ENCODE measurements at regions not wholly inside any gene's neighbourhood (a gene's known extent, or its start where the extent isn't known, plus 50 kb on each side); places are given as distances from the start of the nearest gene placed in this dataset.
A peak's percentile ranks its signal among the peaks of the same experiment; 100 is the strongest.
"Not testable (repeated sequence)": the region's sequence is repeated elsewhere in the genome, so short reads cannot be mapped to it uniquely, and the experiment has no call there.

DNA sequence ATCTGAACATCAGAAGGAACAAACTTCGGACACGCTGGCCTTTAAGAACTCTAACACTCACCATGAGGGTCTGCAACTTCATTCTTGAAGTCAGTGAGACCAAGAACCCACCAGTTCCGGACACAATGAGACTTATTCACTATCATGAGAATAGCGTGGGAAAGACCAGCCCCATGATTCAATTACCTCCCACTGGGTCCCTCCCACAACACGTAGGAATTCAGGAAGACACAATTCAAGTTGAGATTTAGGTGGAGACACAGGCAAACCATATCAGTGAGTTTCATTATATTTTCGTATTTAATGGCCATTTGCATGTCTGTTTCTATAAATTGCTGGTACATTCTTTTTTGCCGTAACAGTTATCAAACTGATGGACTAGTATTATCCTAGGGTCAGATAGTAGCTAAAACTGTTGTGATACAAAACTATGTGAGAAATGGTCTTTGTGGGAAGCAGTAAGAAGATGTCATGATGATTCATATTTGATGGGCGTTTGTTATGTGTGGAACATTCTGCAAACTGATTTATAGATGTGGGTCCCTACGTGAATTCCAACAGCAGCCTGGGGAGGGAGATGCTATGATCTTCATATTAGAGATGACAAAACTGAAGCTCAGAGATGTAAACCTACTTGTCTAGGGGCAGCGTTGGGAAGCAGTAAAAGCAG, 282.4 kb upstream of the TMEM132C start:
- no peak for DNase-seq

DNA sequence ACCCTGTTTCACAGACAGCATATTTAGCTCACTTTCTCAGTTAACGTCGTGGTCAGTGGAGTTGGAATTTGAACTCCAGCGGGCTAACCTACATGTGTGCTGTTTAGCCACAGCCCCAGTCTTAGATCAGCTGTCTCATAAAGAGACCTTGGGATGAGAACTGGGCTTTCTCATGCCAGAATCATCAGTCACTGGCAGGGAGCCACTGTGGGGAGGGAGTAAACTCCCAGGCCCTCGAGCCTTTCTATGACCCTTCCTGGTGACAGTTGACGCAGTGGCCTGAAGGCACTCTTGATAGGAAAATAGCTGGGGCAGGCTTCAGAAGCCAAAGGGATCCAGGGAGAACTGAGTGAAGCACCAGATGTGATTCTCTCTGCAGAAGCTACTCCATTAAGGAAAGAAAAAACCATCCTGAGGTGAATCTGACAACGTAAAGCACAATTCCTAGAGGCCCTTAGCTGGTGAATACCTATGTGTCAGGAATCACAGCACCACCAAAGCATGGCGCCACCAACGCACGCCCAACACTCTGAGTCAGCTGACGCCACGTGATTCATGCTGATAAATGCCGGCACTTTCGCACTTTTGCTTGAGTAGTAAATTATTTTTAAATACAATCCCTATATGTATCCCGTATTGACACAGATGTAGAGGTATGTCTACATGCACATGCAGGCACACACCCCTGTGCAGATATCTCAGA, 279.6 kb upstream of the TMEM132C start:
- no peak for DNase-seq

DNA sequence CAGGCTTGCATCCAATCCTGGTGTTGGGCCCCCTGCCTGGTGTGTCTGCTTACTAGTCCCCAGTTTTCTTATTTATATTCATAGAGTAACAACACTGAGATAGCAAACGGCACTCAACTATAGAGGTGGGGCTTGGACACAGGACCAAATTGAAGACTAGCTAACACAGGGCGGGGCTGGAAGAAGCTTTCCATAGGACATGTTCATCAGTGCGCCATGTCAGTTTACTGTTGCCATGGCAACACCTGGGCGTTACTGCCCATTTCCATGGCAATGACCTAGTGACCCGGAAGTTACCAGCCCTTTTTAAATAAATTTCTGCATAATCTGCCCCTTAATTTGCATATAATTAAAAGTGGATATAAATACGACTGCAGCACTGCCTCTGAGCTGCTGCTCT, 275.5 kb upstream of the TMEM132C start:
- no peak for DNase-seq

DNA sequence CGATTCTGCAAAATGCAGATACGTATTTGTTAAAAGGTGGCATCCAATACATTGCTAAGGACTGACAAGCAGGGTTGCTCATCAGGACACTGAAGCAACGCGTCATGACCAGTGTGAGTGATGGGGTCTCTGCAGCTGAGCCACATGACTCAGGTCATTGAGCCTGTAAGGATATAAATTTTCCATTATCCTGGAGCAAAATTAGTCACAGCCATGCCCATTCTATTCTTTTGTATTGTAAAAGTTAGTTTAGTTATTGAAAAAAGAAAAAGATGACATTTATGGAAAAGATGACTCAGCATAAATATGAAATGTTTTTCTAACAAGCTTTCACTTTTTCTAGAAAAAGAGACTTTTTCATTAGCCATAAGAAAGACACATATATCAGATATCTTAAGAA, 268.0 kb upstream of the TMEM132C start:
- DNase-seq, result no peak

DNA sequence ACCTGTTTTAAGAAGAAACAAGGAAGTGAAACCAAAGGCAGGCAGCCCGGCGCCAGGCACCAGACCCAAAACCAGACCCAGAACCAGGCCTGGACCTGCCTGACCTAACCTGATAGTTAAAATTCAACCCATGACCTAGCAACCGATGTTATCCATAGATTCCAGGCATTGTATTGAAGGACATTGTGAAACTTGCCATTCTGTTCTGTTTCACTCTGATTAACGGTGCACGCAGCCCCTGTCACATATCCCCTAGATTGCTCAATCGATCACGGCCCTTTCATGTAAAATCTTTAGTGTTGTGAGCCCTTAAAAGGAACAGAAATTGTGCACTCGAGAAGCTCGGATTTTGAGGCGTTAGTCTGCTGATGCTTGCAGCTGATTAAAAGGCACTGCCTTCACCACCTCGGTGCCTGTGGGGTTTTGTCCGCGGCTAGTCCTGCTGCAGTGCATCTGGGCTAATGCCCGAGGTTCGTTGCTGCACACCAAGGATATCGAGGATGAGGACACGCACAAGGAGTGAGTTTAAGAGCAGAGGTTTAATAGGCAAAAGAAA, 262.5 kb upstream of the TMEM132C start:
- no peak for DNase-seq

DNA sequence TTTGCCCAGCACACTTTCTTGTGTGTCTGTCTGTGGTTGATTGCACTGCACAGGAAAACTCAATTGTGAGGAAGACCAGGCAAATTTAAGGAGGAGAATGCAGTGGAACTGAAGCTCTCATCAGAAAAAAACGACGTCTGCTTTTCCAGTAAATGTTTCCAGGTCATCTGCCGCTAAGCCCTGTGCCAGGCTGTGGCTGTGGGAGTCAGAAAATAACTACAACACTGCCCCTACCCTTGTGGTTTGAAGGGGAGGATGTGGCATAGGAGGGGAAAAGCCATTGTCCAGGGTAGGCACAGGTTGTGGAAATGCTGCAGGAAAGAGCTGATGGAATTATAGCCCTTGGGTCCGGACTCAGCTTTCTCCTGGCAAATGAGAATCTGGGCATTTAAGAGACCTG, 259.7 kb upstream of the TMEM132C start:
- DNase-seq, result no peak

DNA sequence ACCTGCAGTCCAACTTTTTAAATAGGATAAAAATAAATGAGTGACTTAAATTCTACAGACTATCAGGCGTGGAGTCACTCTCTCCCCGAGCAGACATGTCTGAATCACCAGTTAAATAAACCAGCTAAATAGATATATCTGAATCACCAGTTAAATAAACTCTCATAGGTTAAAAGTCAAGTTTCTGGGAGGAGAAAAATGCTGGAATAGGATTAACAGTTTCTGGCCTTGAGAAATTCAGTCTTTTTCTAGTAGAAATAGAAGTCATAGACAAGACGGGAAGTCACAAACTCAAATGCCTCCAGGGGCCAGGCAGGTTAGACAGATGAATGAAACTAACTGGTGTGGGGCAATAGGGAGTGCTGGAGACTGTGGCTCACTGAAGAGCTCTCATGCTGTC, 258.6 kb upstream of the TMEM132C start:
- DNase-seq, result no peak

DNA sequence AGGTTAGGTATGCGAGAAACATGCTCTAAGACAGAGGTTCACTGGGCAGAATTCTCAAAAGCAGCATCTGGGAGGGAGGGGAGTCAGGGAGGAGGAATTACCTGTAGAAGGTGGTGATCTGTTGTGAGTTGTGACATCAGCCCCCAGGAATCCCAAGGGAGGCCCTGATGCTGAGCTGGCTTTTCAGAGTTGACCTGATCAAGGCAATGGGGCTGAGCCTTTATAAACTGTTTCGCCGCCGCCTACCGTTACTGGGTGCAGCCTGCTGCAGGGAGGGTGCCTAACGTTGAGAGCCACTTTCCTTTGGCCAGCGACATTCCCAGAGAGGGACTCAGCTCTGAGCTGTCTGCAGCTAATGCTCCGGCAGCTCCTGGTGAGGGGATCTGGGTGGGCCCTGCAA, 257.9 kb upstream of the TMEM132C start:
- DNase-seq, result no peak

DNA sequence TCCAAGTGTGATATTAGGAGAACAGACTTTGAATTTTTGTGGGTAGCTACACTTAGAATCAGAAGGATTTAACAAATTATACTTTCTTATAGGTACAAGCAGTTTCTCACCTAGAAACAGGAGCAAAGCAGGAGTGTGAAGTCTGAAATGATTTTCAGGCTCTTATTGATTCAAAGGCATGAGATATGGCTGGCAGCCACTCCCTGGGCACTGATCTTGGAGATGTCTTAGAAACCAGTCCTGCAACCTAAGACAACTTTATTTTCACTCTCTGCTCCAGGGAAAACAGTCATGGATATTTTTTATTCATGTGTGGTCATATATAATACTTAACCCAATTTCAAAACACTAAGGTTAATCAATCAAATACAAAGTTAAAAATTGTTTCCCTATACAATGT, 254.9 kb upstream of the TMEM132C start:
- DNase-seq, result no peak

DNA sequence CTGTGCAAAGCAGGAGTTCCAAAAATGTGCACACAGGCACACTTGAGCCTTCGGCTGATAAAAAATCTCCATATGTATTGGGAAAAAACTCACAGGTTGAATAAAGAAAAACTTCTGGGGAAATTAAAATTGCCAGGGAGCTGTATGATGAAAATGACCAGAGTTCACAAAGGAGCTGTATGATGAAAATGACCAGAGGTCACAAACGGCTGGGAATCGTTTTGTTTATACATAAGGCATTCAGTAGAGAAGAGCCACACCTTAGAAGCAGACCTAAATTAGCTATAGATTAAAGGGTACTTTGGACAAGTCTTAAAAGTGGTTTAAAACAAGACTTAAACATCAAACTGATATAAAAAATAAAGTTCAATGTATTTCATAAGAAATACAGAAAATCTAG, 251.7 kb upstream of the TMEM132C start:
- DNase-seq, result no peak

DNA sequence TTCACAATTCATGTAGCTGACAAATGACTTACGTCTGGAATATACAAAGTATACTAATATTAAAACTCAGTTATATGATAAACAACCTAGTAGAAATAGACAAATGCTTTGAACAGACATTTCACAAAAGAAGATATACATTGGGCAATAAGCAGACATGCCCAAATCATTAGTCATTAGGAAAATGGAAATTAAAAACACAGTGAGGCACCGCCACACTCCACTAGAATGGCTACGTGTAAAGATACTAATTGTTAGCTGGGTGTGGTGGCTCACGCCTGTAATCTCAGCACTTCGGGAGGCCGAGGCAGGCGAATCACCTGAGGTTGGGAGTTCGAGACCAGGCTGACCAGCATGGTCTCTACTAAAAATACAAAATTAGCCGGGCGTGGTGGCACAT, 248.9 kb upstream of the TMEM132C start:
- no peak for DNase-seq

DNA sequence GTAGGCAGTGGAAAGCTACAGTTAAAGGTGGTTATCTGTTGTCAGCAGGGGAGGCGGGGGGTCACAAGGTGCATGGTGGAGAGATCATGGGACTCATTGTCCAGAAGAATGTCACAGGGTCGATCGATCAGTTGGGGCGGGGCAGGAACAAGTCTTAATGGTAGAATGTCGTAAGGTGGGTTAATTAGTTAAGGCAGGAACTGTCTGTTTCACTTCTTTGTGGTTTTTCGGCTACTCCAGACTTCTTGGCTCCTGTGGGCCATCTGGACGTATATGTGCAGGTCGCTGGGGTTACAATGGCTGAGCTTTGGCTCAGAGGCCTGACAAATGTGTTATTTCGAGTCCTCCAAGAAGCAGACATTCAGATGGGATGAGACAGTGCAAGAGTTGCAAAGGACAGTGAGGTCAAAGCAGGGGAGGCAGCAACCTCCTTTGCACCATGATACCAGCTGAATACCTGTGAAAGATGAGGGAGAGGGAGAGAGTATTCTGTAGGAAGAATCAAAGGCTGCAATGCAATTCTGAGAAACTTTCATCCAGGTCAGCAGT, 246.9 kb upstream of the TMEM132C start:
- no peak for DNase-seq

DNA sequence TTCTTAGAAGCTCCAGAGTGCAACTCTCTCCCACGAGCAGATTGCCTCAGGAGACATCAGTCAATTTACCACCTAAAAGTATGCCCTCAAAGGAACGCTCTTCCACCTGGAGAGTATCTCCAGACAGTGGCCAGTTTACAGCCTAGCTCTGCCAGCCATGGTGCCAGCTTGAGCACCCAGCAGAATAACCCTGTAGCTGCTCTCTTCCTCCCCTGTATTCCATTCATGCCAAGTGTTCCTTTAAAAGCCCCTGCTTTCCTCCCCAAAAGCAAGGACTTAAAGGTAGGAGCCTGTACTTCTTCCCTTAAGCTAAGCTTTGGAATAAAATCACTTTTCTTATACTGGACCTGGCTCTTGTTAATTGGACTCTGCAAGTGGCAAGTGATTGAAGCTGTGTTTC, 245.4 kb upstream of the TMEM132C start:
- DNase-seq, result no peak

DNA sequence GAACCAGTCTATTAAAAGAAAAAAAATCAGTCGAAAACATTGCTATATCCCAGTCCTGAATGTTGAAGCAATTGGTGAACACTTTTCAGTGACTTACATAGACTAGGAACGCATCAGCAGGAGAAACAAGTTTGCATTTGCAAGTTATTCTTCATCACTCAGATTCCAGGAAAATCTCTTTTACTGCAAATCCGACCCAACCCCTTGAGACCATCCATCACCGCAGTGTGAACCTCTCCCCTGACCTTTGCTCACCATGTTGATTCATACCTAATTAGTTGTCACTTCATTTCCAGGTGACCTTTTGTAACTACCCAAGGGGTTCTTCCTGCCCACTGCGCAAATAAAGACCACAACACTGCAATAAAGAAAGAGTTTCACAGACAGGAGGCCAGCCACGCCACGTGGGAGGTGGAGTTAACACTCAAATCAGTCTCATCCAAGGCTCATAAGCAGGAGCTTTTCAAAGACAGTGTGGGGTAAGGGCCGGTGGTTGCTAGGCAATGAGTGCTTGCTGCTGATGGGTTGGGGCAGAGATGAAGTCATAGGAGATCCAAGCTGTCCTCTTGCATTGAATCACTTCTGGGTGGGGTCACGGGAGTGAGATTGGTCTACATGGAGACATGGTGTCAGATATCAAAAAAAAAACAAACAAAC, 241.3 kb upstream of the TMEM132C start:
- DNase-seq, result peak; percentile 35

DNA sequence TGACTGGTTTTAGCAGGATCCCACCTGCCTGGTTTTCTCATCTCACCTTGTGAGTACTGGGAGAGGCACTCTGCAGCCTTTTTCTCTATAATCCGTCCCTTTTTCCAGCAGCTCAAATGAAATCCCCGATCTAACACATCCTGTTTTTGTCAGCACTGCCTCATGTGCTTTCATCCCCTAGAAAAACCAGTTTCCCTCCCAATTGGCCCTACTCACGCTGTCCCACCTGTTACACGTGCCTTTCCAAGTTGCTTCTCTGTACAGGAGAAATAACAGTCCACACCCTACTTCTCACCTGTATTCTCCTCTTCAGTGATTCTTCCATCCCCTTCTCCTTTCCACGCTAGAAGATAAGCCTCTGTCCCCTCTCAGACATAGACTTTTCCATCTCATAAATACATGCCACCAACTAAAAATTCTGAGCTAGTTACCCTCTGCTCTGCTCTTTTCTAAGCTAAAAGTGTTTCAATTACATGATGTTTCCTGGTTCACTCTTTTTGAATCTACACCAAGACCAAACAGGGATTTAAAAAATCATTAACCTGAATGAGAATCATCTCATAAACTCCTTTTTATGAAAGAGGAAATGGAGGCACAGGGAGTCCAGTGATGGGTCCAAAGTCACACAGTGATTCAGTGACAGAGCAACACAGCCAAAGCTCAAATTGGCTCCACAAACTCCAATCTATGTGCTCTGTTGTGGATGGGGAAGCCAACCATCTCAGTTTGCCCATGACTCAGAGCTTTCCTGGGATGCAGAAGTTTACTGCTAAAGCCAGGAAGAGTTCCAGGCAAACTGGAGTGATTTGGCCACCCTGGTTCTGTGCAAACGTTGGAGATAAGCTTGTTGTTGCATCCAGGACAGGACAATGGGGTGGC, 240.0 kb upstream of the TMEM132C start:
- DNase-seq, result no peak

DNA sequence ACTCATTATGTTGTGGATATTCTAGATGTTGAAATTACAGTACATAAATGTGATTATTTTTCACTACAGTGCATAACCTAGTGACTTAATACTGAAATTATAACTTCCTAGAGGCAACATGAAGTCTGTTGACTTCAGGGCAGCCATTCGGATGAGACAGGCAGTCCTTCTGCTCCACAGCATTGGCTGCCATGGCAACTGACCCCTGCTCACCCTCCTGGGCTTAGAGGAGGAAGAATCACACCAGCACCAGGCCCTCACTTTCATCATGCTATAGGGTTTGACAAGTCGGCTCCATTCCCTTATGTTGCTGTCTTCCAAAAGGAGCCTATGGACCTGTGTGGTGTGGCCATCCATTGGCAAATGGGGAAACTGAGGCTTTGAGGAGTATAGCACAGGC, 233.5 kb upstream of the TMEM132C start:
- no peak for DNase-seq

DNA sequence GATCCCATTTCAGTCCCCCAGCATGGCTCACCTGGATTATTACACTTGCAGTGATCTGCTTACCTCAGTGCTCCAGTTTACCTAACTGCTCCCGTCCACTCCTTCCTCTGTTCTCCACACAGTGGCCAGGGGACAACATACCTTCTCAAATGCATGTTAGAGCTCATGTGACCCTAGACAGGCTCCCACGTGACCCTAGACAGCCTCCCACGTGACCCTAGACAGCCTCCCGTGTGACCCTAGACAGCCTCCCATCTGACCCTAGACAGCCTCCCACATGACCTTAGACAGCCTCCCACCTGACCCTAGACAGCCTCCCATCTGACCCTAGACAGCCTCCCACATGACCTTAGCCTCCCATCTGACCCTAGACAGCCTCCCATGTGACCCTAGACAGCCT, 226.0 kb upstream of the TMEM132C start:
- no peak for DNase-seq

DNA sequence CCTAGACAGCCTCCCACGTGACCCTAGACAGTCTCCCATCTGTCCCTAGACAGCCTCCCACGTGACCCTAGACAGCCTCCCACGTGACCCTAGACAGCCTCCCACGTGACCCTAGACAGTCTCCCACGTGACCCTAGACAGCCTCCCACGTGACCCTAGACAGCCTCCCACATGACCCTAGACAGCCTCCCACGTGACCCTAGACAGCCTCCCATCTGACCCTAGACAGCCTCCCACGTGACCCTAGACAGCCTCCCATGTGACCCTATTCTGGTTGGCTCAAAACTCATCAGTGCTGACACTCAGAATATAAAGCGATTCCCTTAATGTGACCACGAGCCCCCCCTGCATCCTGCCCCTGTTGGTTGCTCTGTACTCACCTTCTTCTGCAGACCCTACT, 224.7 kb upstream of the TMEM132C start:
- not testable (repeated sequence) for DNase-seq

DNA sequence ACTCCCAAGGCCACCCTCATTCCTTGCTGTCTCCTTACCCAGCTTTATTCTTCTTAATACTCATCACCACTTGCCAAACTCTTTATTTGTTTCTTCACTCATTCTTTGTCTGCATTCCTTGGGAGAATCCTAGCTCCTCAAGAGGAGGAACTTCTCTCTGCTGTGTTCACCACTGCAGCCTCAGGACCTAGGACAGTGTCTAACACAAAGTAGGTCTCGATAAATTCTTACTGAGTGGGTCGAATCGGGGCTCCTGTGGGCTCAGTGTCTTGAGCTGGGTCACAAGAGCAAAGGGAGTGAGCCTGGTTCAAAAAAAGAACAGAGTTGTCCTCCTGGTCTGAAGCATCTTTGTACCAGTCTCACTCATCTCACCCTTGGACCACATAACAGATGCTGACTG, 224.1 kb upstream of the TMEM132C start:
- DNase-seq, result no peak

DNA sequence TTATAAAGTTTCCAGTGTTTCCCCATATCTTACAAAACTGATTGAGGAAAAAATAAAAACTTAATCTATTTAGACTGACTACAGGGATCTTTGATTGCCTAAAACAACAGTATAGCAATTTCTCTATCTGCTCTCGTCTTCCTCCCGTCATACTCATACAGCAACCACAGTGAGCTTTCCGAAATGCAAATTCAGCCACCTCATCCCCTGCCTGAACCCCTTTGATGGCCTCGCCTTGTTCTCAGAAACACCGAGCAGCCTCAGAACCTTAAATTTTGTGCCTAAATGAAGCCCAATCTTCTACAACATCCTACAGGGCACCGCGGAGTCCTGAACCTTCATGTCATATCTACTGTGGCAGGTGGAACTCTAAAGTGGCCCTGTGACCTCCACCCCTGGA, 223.7 kb upstream of the TMEM132C start:
- no peak for DNase-seq

DNA sequence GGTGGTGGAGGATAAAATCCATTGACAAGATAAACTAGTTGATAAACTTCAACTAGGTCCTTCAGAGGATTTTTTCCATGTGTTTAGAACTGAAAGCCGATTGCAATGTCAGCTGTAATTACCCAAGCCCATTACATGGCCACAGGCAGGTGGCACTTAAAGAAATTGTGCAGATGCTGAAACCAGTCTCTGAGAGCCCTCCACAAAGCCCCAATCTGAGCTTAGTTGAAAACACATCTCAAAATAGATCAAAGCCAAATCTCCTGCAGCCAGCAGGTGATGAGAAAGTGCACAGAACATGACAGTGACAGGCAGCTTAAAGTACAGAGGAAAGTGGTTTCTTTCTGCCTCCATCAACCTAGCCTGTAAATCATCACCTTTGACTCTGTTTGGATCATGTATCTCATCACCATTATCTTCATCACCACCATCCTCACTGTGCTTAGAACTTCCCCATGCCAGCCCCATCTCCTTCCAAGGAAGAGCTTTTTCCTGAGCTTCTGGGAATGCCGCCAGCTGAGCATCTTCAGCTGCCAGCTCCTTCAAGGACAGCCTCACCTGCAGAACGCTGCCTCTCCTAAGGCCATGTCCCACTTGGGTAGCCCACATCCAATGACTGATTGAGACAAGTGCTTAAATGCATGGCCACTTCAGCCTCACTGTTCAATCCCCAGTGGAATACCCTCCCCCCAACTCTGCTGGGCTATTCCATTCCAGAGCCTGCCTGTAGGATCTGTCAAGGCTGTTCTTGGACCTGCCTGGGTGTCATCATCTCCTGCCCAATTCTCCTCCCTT, 219.5 kb upstream of the TMEM132C start:
- DNase-seq, result peak; percentile 94

DNA sequence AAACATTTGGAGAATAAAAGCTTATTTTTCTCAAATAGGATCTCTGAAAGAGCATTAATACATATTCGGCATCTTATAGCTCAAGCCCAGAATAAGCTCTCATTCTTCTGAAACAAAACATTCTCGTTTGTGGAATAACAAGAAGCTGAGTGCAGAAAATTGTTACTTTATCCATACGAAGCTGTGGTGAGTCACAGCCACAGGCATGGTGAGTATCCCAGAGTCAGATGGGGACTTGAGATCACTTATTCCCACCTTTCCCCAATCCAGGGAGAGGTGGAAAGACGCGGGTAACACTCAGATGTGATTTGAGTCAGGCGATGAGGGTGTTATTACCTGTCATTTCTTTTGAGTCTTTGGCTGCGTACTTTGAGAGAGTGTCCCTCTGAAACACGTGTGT, 214.6 kb upstream of the TMEM132C start:
- DNase-seq, result no peak

Data from NCI-H510A treated with DMSO at 0.1 percent for 48 hours (cell line).